H1 (cell line): ENCODE measurements at regions not wholly inside any gene's neighbourhood (a gene's known extent, or its start where the extent isn't known, plus 50 kb on each side); places are given as distances from the start of the nearest gene placed in this dataset.

ENCODE experiments used
- EP300 ChIP-seq, 2 experiments: IDR thresholded peaks; 1 replicate in 1 of 2; 2 replicates in 1 of 2; pipeline ENCODE4 v1.6.1; 2011 to 2012; ENCODE audit warnings: low read depth in 2 of 2, low read length in 2 of 2, mild to moderate bottlenecking in 2 of 2, borderline replicate concordance in 1 of 2, inconsistent platforms in 1 of 2, moderate library complexity in 1 of 2
- TF ChIP-seq, protein P1 (sequence below), 3 experiments: IDR thresholded peaks; 1 replicate in 2 of 3; 2 replicates in 1 of 3; pipeline versions ENCODE4 v1.5.1 to v1.6.1; 2011; ENCODE audit warnings: low read length in 3 of 3, mild to moderate bottlenecking in 3 of 3, inconsistent platforms in 2 of 3, low read depth in 1 of 3, moderate library complexity in 1 of 3; ENCODE audit not compliant: insufficient read depth in 1 of 3; ENCODE audit errors: control extremely low read depth in 1 of 3

DNA sequence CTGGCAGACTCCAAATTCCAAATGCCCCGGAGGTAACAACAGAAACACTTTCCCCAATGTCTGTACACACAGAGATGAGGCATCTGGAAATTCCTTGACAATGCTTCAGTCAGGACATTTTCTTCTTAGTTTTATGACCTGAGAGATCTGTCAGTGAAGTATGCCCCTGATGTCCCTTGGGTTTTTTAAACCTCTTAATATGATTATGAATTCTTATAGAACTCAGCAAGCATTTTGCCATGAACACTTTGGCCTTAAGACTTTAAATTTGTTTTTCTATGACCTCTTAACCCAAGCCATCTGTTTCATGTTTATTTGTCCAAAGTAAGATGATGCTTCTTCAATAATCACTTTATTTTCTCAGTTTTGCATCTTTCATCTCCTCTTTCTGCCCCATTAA lies 1206.2 kb downstream of the GATA3 start:
- TF ChIP-seq, protein P1, sequence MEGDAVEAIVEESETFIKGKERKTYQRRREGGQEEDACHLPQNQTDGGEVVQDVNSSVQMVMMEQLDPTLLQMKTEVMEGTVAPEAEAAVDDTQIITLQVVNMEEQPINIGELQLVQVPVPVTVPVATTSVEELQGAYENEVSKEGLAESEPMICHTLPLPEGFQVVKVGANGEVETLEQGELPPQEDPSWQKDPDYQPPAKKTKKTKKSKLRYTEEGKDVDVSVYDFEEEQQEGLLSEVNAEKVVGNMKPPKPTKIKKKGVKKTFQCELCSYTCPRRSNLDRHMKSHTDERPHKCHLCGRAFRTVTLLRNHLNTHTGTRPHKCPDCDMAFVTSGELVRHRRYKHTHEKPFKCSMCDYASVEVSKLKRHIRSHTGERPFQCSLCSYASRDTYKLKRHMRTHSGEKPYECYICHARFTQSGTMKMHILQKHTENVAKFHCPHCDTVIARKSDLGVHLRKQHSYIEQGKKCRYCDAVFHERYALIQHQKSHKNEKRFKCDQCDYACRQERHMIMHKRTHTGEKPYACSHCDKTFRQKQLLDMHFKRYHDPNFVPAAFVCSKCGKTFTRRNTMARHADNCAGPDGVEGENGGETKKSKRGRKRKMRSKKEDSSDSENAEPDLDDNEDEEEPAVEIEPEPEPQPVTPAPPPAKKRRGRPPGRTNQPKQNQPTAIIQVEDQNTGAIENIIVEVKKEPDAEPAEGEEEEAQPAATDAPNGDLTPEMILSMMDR (IDR thresholded peaks at IDR 0.05; ENCODE audit: control extremely low read depth in 1 of 3, insufficient read depth in 1 of 3, low read depth in 1 of 3, low read length in 3 of 3) = no peak
- no peak for TF ChIP-seq EP300 (IDR thresholded peaks at IDR 0.05; ENCODE audit: borderline replicate concordance in 1 of 2, low read depth in 2 of 2, low read length in 2 of 2)
